SKM-1 (cell line): ENCODE measurements at regions not wholly inside any gene's neighbourhood (a gene's known extent, or its start where the extent isn't known, plus 50 kb on each side); places are given as distances from the start of the nearest gene placed in this dataset.

ENCODE experiments used
- DNase-seq: peaks from one replicate; lab custom pipeline; 2025; ENCODE audit not compliant: unreplicated experiment; lab: John Stamatoyannopoulos, UW

DNA sequence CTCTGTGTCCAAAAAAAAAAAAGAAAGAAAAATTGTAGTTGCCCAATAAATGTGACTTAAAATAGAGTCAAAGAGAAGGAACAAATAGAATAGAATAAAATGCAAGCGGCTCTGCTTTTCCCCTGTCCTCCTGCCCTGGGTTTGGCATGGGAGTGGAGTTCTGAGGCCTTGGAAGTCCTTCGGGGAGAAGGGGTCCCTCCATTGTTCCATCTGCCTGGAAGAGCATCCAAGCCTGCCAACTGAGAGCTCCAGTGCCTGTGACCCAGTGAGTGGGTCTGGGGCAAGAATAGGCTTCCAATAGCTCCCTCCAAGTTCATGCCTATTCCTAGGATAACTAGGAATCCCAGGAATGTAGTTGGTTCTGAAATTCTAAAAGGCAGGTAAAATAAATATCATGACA is 321.4 kb downstream of the MYCN start:
- no peak for DNase-seq

GRCh38 chr2:16261071-16261470 is 320.7 kb downstream of the MYCN start:
- no peak for DNase-seq

DNA sequence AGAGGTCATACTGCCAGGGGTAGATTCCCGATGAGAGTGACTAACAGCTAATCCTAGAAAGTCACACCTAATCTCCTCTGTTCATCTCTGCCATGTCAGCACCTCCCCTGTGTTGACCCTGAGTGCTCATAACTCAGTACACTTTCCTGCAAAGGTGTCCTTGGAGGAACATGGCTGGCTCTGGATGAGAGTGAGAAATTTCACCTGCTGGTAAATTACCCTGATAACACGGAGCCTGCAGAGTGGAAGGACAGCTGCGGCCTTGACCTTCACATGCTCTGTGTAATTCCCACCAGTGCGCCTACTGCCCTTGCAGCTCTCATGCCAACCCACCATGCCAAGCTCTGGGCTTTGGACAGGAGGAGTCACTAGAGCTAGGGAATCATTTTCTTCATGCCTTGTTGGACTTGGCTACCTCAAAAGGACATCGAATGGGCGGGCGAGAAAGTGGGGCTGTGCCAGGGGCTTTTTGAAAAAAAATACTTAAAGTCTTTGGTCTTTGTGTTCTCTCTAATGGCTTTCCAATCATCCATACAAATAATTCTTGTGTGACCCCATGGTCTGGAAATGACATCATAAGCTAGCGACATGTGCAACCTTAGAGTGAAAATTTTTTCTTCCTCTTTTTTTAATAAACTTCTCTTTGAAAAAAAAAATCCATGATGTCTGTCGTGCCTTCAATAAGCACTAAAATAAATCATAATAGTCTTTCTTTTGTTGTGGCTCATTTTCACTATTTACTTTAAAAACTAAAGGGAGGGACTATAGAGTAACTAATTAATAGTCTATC is 319.9 kb downstream of the MYCN start:
- DNase-seq: no peak

GRCh38 chr2:16259010-16259409 is 318.7 kb downstream of the MYCN start:
- no peak for DNase-seq

DNA sequence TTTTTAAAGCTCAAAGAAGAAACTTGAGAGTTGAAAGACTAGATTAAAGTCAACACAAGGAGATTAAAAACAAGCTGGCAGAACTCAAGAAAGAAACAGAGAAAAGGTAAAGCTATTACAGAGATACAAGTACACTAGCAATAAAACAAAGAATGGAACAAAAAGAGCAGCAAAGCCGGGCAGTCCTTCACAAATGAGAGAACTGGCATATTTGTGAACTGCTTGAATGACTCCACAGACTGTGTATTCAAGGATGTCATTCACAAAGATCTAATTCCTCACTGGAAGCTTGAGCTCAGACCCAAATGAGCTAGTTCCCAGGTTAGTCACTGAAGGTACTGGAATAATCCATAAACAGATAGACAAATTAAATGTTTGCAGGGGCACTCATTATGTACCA is 318.0 kb downstream of the MYCN start:
- no peak for DNase-seq

- no peak for DNase-seq
Measured at GRCh38 chr2:16257322-16258028, 317.1 kb downstream of the MYCN start.

- no peak for DNase-seq
Measured at GRCh38 chr2:16256601-16257321, 316.4 kb downstream of the MYCN start.

DNA sequence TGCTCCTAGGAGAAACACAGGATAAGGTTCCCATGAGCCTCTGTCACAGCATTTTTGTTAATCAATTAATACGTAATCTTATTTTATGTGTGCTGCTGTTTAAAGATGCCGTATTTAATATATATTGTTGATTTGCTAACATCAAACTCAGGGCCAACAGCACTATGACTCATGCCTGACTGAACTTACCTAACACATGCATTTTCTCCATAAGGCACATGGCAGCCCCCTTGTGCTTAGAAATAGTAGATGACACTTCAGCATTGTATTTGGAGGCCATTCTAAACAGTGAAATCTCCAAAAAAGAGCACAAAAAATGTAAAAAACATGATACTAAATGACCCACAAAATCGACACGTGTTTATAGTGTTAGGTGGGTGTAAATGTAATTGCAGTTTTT is 314.8 kb downstream of the MYCN start:
- no peak for DNase-seq

GRCh38 chr2:16254356-16254965 is 314.1 kb downstream of the MYCN start:
- no peak for DNase-seq

GRCh38 chr2:16253291-16253690 is 312.9 kb downstream of the MYCN start:
- no peak for DNase-seq

- no peak for DNase-seq
Measured at GRCh38 chr2:16252891-16253290, 312.5 kb downstream of the MYCN start.

GRCh38 chr2:16252251-16252650 is 311.9 kb downstream of the MYCN start:
- DNase-seq: no peak

GRCh38 chr2:16251511-16252225 is 311.3 kb downstream of the MYCN start:
- no peak for DNase-seq

GRCh38 chr2:16250886-16251285 is 310.5 kb downstream of the MYCN start:
- DNase-seq: no peak

GRCh38 chr2:16250466-16250865 is 310.1 kb downstream of the MYCN start:
- no peak for DNase-seq

- no peak for DNase-seq
Measured at GRCh38 chr2:16250056-16250425, 309.7 kb downstream of the MYCN start.

- no peak for DNase-seq
Measured at GRCh38 chr2:16249246-16250055, 309.1 kb downstream of the MYCN start.

GRCh38 chr2:16248571-16249105 is 308.3 kb downstream of the MYCN start:
- no peak for DNase-seq

DNA sequence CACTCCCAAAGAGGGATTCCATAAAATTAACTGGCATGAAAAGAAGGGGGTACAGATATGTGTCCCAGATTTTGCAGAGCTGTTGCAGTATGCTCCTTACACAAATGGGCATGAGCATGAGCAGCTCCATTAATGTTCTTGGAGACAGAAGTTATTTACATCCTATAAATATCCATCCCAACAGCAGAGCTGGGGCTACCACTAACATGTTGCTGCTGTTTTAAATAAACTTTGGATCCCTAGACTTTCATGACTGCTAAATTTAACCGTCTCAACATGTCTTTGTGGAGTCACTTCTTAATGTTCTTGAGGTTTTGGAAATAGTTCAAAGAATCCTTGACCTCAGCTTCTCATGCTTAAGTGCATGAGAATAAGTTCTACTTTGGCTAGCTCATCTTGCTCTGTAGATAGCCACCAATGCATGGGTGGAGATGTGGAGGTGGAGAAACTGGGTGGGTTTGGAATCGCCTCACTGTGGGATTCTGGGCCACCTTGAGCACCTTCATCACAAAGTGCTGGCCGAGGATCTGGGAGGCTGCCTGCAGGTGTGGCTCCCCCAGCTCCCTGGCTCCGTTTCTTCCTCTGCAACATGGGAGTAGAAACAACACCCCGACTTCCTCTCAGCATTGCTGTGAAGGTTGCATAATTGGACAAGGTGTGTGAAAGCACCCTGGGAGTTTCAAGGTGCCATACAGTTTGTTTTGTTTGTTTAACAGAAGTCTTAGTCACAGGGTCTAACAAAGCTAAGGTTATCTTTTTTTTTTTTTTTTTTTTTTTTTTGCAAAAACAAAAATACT is 307.2 kb downstream of the MYCN start:
- no peak for DNase-seq
